ENCODE measurements at regions not wholly inside any gene's neighbourhood (a gene's known extent, or its start where the extent isn't known, plus 50 kb on each side); places are given as distances from the start of the nearest gene placed in this dataset.

GRCh38 chr5:88325868-88326267, 57.2 kb upstream of the TMEM161B start:
- DNase-seq = no peak
- no peak overlapping the region for H3K27ac Mint-ChIP-seq
- no peaks in the 10 kb centered on the region for H3K4me1 Mint-ChIP-seq
- no peaks in the 10 kb centered on the region for H3K9me3 Mint-ChIP-seq
- H3K27me3 Mint-ChIP-seq = no peaks in the 10 kb centered on the region
- intact Hi-C loops (cut with micrococcal nuclease) = no loop called here
- no peak overlapping the region for H3K4me3 Mint-ChIP-seq
- no peaks in the 10 kb centered on the region for H3K36me3 Mint-ChIP-seq (ENCODE audit: low read depth)

DNA sequence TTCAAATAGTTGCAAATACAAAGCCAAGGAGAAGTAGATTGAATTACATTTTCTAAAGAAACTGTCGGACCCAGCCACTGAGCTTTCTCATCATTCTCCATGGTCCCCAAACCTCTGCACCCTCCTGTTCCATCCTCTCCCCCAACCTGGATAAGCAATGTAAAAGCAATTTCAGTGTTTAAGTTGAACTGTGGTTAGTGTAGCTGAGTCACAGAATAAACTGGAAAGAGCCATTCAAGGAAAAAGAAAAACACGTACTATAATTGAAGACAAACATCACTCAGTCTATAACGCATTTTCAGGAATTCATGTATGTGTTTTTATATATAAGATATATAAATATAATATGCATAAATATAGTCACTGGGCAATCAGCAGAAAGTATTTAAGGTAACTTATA, 54.1 kb upstream of the TMEM161B start:
- H3K4me3 Mint-ChIP-seq = no peak overlapping the region
- no peaks in the 10 kb centered on the region for H3K4me1 Mint-ChIP-seq
- H3K36me3 Mint-ChIP-seq (ENCODE audit: low read depth) = no peaks in the 10 kb centered on the region
- H3K9me3 Mint-ChIP-seq = no peaks in the 10 kb centered on the region
- intact Hi-C loops (cut with micrococcal nuclease) = no loop called here
- no peaks in the 10 kb centered on the region for H3K27me3 Mint-ChIP-seq
- no peak for DNase-seq
- no peak overlapping the region for H3K27ac Mint-ChIP-seq
